GM19239 (cell line): ENCODE measurements at regions not wholly inside any gene's neighbourhood (a gene's known extent, or its start where the extent isn't known, plus 50 kb on each side); places are given as distances from the start of the nearest gene placed in this dataset.
A peak's percentile ranks its signal among the peaks of the same experiment; 100 is the strongest.

Experiments used
- DNase-seq: peaks from one replicate; pipeline ENCODE4 v3.0.0; 2011; ENCODE audit warnings: low spot score; ENCODE audit not compliant: insufficient read length
- FAIRE-seq: peaks from 2 replicates; lab custom pipeline; 2011; peaks lifted over from hg19 to GRCh38; lab: Jason Lieb, UNC

- no peak for DNase-seq
- FAIRE-seq: no peak
Observed at GRCh38 chr19:5219551-5220304, 120.9 kb downstream of the PTPRS start.

GRCh38 chr19:5218963-5219530, 121.6 kb downstream of the PTPRS start:
- no peak for FAIRE-seq
- no peak for DNase-seq

GRCh38 chr19:5218255-5218855, 122.3 kb downstream of the PTPRS start:
- FAIRE-seq (no peak), DNase-seq (no peak)

- FAIRE-seq: no peak
Observed at GRCh38 chr19:5217171-5217570, 123.4 kb downstream of the PTPRS start.

GRCh38 chr19:5216141-5216847, 124.3 kb downstream of the PTPRS start:
- FAIRE-seq (no peak), DNase-seq (peak; percentile 64)

More at GRCh38 chr19:5217171-5217570, 123.4 kb downstream of the PTPRS start:
- no peak for DNase-seq

GRCh38 chr19:5215431-5215830, 125.2 kb downstream of the PTPRS start:
- FAIRE-seq (no peak), DNase-seq (no peak)

GRCh38 chr19:5214902-5215301, 125.7 kb downstream of the PTPRS start:
- DNase-seq (no peak), FAIRE-seq (no peak)

GRCh38 chr19:5214371-5214770, 126.2 kb downstream of the PTPRS start:
- no peak for FAIRE-seq
- DNase-seq: no peak

GRCh38 chr19:5213667-5214066, 126.9 kb downstream of the PTPRS start:
- DNase-seq (no peak), FAIRE-seq (no peak)

GRCh38 chr19:5212101-5212500, 128.5 kb downstream of the PTPRS start:
- DNase-seq (no peak), FAIRE-seq (no peak)

GRCh38 chr19:5211217-5211822, 129.3 kb downstream of the PTPRS start:
- DNase-seq: no peak
- no peak for FAIRE-seq

- FAIRE-seq: no peak
Observed at GRCh38 chr19:5210556-5210955, 130.1 kb downstream of the PTPRS start.

GRCh38 chr19:5207806-5208205, 132.8 kb downstream of the PTPRS start:
- DNase-seq: no peak
- FAIRE-seq: no peak

More at GRCh38 chr19:5210556-5210955, 130.1 kb downstream of the PTPRS start:
- DNase-seq: no peak

GRCh38 chr19:5206751-5207075, 133.9 kb downstream of the PTPRS start:
- FAIRE-seq: no peak
- no peak for DNase-seq

GRCh38 chr19:5205937-5206750, 134.5 kb downstream of the PTPRS start:
- FAIRE-seq: no peak

GRCh38 chr19:5205381-5205780, 135.2 kb downstream of the PTPRS start:
- DNase-seq (no peak), FAIRE-seq (no peak)

More at GRCh38 chr19:5205937-5206750, 134.5 kb downstream of the PTPRS start:
- DNase-seq: no peak

GRCh38 chr19:5204212-5204611, 136.4 kb downstream of the PTPRS start:
- no peak for FAIRE-seq
- DNase-seq: no peak
